Panc1 (cell line): ENCODE measurements at regions not wholly inside any gene's neighbourhood (a gene's known extent, or its start where the extent isn't known, plus 50 kb on each side); places are given as distances from the start of the nearest gene placed in this dataset.

ENCODE experiments used
- CTCF ChIP-seq: fragments of 450-650 bp; IDR thresholded peaks from 2 replicates; pipeline ENCODE4 v1.5.1; 2017; ENCODE audit warnings: mild to moderate bottlenecking
- REST ChIP-seq, 2 experiments: IDR thresholded peaks; 2 replicates each; pipeline ENCODE4 v1.6.1; 2011 to 2012; ENCODE audit warnings: low read depth in 2 of 2, control low read depth in 1 of 2, low read length in 1 of 2, mild to moderate bottlenecking in 1 of 2, moderate library complexity in 1 of 2; ENCODE audit not compliant: insufficient read depth in 1 of 2

GRCh38 chr2:52570716-52571115, 1196.9 kb upstream of the CHAC2 start:
- no peak for TF ChIP-seq CTCF
- no peak for TF ChIP-seq REST (IDR thresholded peaks at IDR 0.05; ENCODE audit: insufficient read depth in 1 of 2, low read depth in 2 of 2, low read length in 1 of 2)
